ENCODE measurements at regions not wholly inside any gene's neighbourhood (a gene's known extent, or its start where the extent isn't known, plus 50 kb on each side); places are given as distances from the start of the nearest gene placed in this dataset.

DNA sequence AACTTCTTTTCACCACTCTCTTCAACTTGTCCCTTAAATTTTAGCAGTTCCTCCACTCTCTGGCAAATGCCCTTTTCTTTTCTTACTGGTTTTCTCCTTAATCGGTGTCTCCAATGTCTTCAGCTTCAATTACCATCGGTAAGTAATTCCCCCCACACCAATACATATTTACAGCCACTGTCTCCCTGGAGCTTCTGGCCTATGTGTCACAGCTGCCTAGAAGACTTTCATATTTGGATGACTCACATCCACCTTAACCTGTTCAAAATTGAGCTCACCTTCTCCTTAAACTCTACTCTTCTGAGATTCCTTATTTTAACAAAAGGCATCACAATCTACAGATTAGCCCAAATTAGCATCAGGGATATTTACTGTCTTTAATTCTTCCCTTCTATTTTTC, 380.4 kb downstream of the POM121L12 start (continued):
- no peak for TF ChIP-seq TAF1 (IDR thresholded peaks at IDR 0.05; ENCODE audit: low read depth, low read length)
- no peak for TF ChIP-seq RNF2 (IDR thresholded peaks at IDR 0.05; ENCODE audit: borderline replicate concordance, low read depth, low read length, missing control alignments, poor library complexity, severe bottlenecking)
- TF ChIP-seq NRF1 (IDR thresholded peaks at IDR 0.05; ENCODE audit: low read depth, low read length), result no peak
- no peak for TF ChIP-seq KDM4A (IDR thresholded peaks at IDR 0.05; ENCODE audit: low read depth, low read length, severe bottlenecking)

Measured in H1 (cell line).